ENCODE measurements at regions not wholly inside any gene's neighbourhood (a gene's known extent, or its start where the extent isn't known, plus 50 kb on each side); places are given as distances from the start of the nearest gene placed in this dataset.

- Histone ChIP-seq H2AK5ac (ENCODE audit: low read length) (no peak overlapping the region), H4K8ac (ENCODE audit: low read depth, low read length) (no peak overlapping the region), H3K36me3 (ENCODE audit: control insufficient read depth, insufficient read depth, low read length) (no peaks in the 10 kb centered on the region), H2BK5ac (ENCODE audit: low read length) (no peak overlapping the region), H3K4me1 (ENCODE audit: control insufficient read depth, low read depth, low read length) (no peaks in the 10 kb centered on the region), H3K9ac (ENCODE audit: low read length) (no peak overlapping the region), H2BK15ac (replicated peaks; ENCODE audit: low read depth) (no peak overlapping the region), H3K4me2 (ENCODE audit: low read length) (no peak overlapping the region), H3K56ac (ENCODE audit: low read length) (no peak overlapping the region), H3K23ac (ENCODE audit: low read length) (no peak overlapping the region), H3K79me1 (ENCODE audit: low read length) (no peaks in the 10 kb centered on the region), H2BK120ac (ENCODE audit: low read depth, low read length) (no peak overlapping the region), H3K79me2 (ENCODE audit: control insufficient read depth, insufficient read depth, low read length) (no peaks in the 10 kb centered on the region), H3K18ac (ENCODE audit: low read length) (no peak overlapping the region), H3K4me3 (ENCODE audit: low read length) (no peak overlapping the region), H3K27ac (ENCODE audit: low read depth, low read length) (no peak overlapping the region), H4K5ac (ENCODE audit: low read length) (no peak overlapping the region), H3K27me3 (ENCODE audit: insufficient read depth, low read length, poor library complexity) (no peaks in the 10 kb centered on the region), H3K4ac (ENCODE audit: low read depth, low read length) (no peak overlapping the region)
- no peak for DNase-seq
- WGBS (ENCODE audit: extremely low coverage, insufficient coverage, low lambda C conversion rate), result no CpG with 5 or more reads among the region's 2 CpGs
Measured at GRCh38 chr3:76554707-76555106, 485.2 kb upstream of the ROBO2 start.

- Histone ChIP-seq H2AK5ac (ENCODE audit: low read length) (no peak overlapping the region), H3K79me1 (ENCODE audit: low read length) (no peaks in the 10 kb centered on the region), H3K27ac (ENCODE audit: low read depth, low read length) (no peak overlapping the region), H2BK5ac (ENCODE audit: low read length) (no peak overlapping the region), H3K9ac (ENCODE audit: low read length) (no peak overlapping the region), H3K4ac (ENCODE audit: low read depth, low read length) (no peak overlapping the region), H3K18ac (ENCODE audit: low read length) (no peak overlapping the region), H3K4me1 (ENCODE audit: control insufficient read depth, low read depth, low read length) (no peaks in the 10 kb centered on the region), H4K8ac (ENCODE audit: low read depth, low read length) (no peak overlapping the region), H3K23ac (ENCODE audit: low read length) (no peak overlapping the region), H3K56ac (ENCODE audit: low read length) (no peak overlapping the region), H3K79me2 (ENCODE audit: control insufficient read depth, insufficient read depth, low read length) (no peaks in the 10 kb centered on the region), H3K4me3 (ENCODE audit: low read length) (no peak overlapping the region), H3K4me2 (ENCODE audit: low read length) (no peak overlapping the region), H2BK120ac (ENCODE audit: low read depth, low read length) (no peak overlapping the region), H3K27me3 (ENCODE audit: insufficient read depth, low read length, poor library complexity) (no peaks in the 10 kb centered on the region), H3K36me3 (ENCODE audit: control insufficient read depth, insufficient read depth, low read length) (no peaks in the 10 kb centered on the region), H4K5ac (ENCODE audit: low read length) (no peak overlapping the region), H2BK15ac (replicated peaks; ENCODE audit: low read depth) (no peak overlapping the region)
- WGBS (ENCODE audit: extremely low coverage, insufficient coverage, low lambda C conversion rate), result no CpG with 5 or more reads among the region's 2 CpGs
- DNase-seq, result peak; percentile 44
Measured at GRCh38 chr3:76561494-76562236, 478.2 kb upstream of the ROBO2 start.

GRCh38 chr3:76565496-76566210 lies 474.2 kb upstream of the ROBO2 start:
- no peak overlapping the region for H3K23ac ChIP-seq (ENCODE audit: low read length)
- no peak overlapping the region for H2AK5ac ChIP-seq (ENCODE audit: low read length)
- H3K9ac ChIP-seq (ENCODE audit: low read length), result no peak overlapping the region
- H3K27me3 ChIP-seq (ENCODE audit: insufficient read depth, low read length, poor library complexity), result no peaks in the 10 kb centered on the region
- no peak overlapping the region for H4K5ac ChIP-seq (ENCODE audit: low read length)
- no peaks in the 10 kb centered on the region for H3K79me1 ChIP-seq (ENCODE audit: low read length)
- no peak overlapping the region for H3K18ac ChIP-seq (ENCODE audit: low read length)
- H3K27ac ChIP-seq (ENCODE audit: low read depth, low read length), result no peak overlapping the region
- H2BK15ac ChIP-seq (replicated peaks; ENCODE audit: low read depth), result no peak overlapping the region
- no peak for DNase-seq
- no peaks in the 10 kb centered on the region for H3K79me2 ChIP-seq (ENCODE audit: control insufficient read depth, insufficient read depth, low read length)
- H3K4me3 ChIP-seq (ENCODE audit: low read length), result no peak overlapping the region
- no peak overlapping the region for H2BK120ac ChIP-seq (ENCODE audit: low read depth, low read length)
- no peaks in the 10 kb centered on the region for H3K36me3 ChIP-seq (ENCODE audit: control insufficient read depth, insufficient read depth, low read length)
- no peak overlapping the region for H2BK5ac ChIP-seq (ENCODE audit: low read length)
- no peaks in the 10 kb centered on the region for H3K4me1 ChIP-seq (ENCODE audit: control insufficient read depth, low read depth, low read length)
- no CpG with 5 or more reads among the region's 5 CpGs for WGBS (ENCODE audit: extremely low coverage, insufficient coverage, low lambda C conversion rate)
- H3K56ac ChIP-seq (ENCODE audit: low read length), result no peak overlapping the region
- H4K8ac ChIP-seq (ENCODE audit: low read depth, low read length), result no peak overlapping the region
- no peak overlapping the region for H3K4ac ChIP-seq (ENCODE audit: low read depth, low read length)
- no peak overlapping the region for H3K4me2 ChIP-seq (ENCODE audit: low read length)

- H4K8ac ChIP-seq (ENCODE audit: low read depth, low read length), result no peak overlapping the region
- WGBS (ENCODE audit: extremely low coverage, insufficient coverage, low lambda C conversion rate), result no CpG with 5 or more reads among the region's 2 CpGs
- H3K18ac ChIP-seq (ENCODE audit: low read length), result no peak overlapping the region
- no peak overlapping the region for H3K4me3 ChIP-seq (ENCODE audit: low read length)
- H3K79me1 ChIP-seq (ENCODE audit: low read length), result no peaks in the 10 kb centered on the region
- H3K27ac ChIP-seq (ENCODE audit: low read depth, low read length), result no peak overlapping the region
- H2BK15ac ChIP-seq (replicated peaks; ENCODE audit: low read depth), result no peak overlapping the region
- no peak overlapping the region for H3K23ac ChIP-seq (ENCODE audit: low read length)
- no peak overlapping the region for H2BK5ac ChIP-seq (ENCODE audit: low read length)
- H3K36me3 ChIP-seq (ENCODE audit: control insufficient read depth, insufficient read depth, low read length), result no peaks in the 10 kb centered on the region
- no peak overlapping the region for H3K4ac ChIP-seq (ENCODE audit: low read depth, low read length)
- no peak for DNase-seq
- H3K4me1 ChIP-seq (ENCODE audit: control insufficient read depth, low read depth, low read length), result no peaks in the 10 kb centered on the region
- H3K79me2 ChIP-seq (ENCODE audit: control insufficient read depth, insufficient read depth, low read length), result no peaks in the 10 kb centered on the region
- no peak overlapping the region for H2BK120ac ChIP-seq (ENCODE audit: low read depth, low read length)
- no peak overlapping the region for H2AK5ac ChIP-seq (ENCODE audit: low read length)
- no peaks in the 10 kb centered on the region for H3K27me3 ChIP-seq (ENCODE audit: insufficient read depth, low read length, poor library complexity)
- H4K5ac ChIP-seq (ENCODE audit: low read length), result no peak overlapping the region
- no peak overlapping the region for H3K4me2 ChIP-seq (ENCODE audit: low read length)
- no peak overlapping the region for H3K9ac ChIP-seq (ENCODE audit: low read length)
- no peak overlapping the region for H3K56ac ChIP-seq (ENCODE audit: low read length)
Measured at GRCh38 chr3:76566211-76566534, 473.7 kb upstream of the ROBO2 start.

- DNase-seq, result no peak
- Histone ChIP-seq H3K23ac (ENCODE audit: low read length) (no peak overlapping the region), H3K36me3 (ENCODE audit: control insufficient read depth, insufficient read depth, low read length) (no peaks in the 10 kb centered on the region), H4K5ac (ENCODE audit: low read length) (no peak overlapping the region), H3K4me1 (ENCODE audit: control insufficient read depth, low read depth, low read length) (no peaks in the 10 kb centered on the region), H3K4me2 (ENCODE audit: low read length) (no peak overlapping the region), H4K8ac (ENCODE audit: low read depth, low read length) (no peak overlapping the region), H2BK15ac (replicated peaks; ENCODE audit: low read depth) (no peak overlapping the region), H3K56ac (ENCODE audit: low read length) (no peak overlapping the region), H3K79me2 (ENCODE audit: control insufficient read depth, insufficient read depth, low read length) (no peaks in the 10 kb centered on the region), H3K27ac (ENCODE audit: low read depth, low read length) (no peak overlapping the region), H2BK120ac (ENCODE audit: low read depth, low read length) (no peak overlapping the region), H2AK5ac (ENCODE audit: low read length) (no peak overlapping the region), H3K9ac (ENCODE audit: low read length) (no peak overlapping the region), H2BK5ac (ENCODE audit: low read length) (no peak overlapping the region), H3K18ac (ENCODE audit: low read length) (no peak overlapping the region), H3K4me3 (ENCODE audit: low read length) (no peak overlapping the region), H3K4ac (ENCODE audit: low read depth, low read length) (no peak overlapping the region), H3K79me1 (ENCODE audit: low read length) (no peaks in the 10 kb centered on the region), H3K27me3 (ENCODE audit: insufficient read depth, low read length, poor library complexity) (no peaks in the 10 kb centered on the region)
- no CpG with 5 or more reads among the region's 4 CpGs for WGBS (ENCODE audit: extremely low coverage, insufficient coverage, low lambda C conversion rate)
Measured at GRCh38 chr3:76566904-76567303, 473.0 kb upstream of the ROBO2 start.

Data from mesendoderm (in vitro differentiated cells).